ENCODE measurements at regions not wholly inside any gene's neighbourhood (a gene's known extent, or its start where the extent isn't known, plus 50 kb on each side); places are given as distances from the start of the nearest gene placed in this dataset.

GRCh38 chr7:96430356-96430755 lies 108.5 kb upstream of the SLC25A13 start:
- no peaks in the 10 kb centered on the region for H3K36me3 ChIP-seq (replicated peaks in 1 of 2)
- WGBS, 4 donors, result 77 to 100% (median 87%) methylated on average over 3 of the region's 3 CpGs
- H3K4me1 ChIP-seq (replicated peaks in 1 of 2), result no peaks in the 10 kb centered on the region
- TF ChIP-seq CTCF (IDR thresholded peaks at IDR 0.05) (no peak), POLR2A (IDR thresholded peaks at IDR 0.05) (no peak)
- H3K27me3 ChIP-seq, result no peaks in the 10 kb centered on the region
- H3K9me3 ChIP-seq (replicated peaks in 1 of 3), result no peaks in the 10 kb centered on the region
- H3K4me3 ChIP-seq, result no peak overlapping the region
- no peak overlapping the region for H3K27ac ChIP-seq
- intact Hi-C loops (cut with DNase I), result no loop called here
- no peak for DNase-seq

GRCh38 chr7:96427143-96427542 lies 105.2 kb upstream of the SLC25A13 start:
- H3K9me3 ChIP-seq (replicated peaks in 1 of 3), result no peaks in the 10 kb centered on the region
- no peak overlapping the region for H3K4me3 ChIP-seq
- no peak for DNase-seq
- 84 to 91% (median 89%) methylated on average over 4 of the region's 4 CpGs for WGBS, 4 donors
- no peaks in the 10 kb centered on the region for H3K4me1 ChIP-seq (replicated peaks in 1 of 2)
- TF ChIP-seq CTCF (IDR thresholded peaks at IDR 0.05) (no peak), POLR2A (IDR thresholded peaks at IDR 0.05) (no peak)
- H3K27ac ChIP-seq, result no peak overlapping the region
- intact Hi-C loops (cut with DNase I), result no loop called here
- no peaks in the 10 kb centered on the region for H3K27me3 ChIP-seq
- no peaks in the 10 kb centered on the region for H3K36me3 ChIP-seq (replicated peaks in 1 of 2)

- no peaks in the 10 kb centered on the region for H3K4me1 ChIP-seq (replicated peaks in 1 of 2)
- no peak for TF ChIP-seq CTCF (IDR thresholded peaks at IDR 0.05)
- TF ChIP-seq POLR2A (IDR thresholded peaks at IDR 0.05), result no peak
- no peaks in the 10 kb centered on the region for H3K9me3 ChIP-seq (replicated peaks in 1 of 3)
- no peak for DNase-seq
- WGBS, 4 donors, result 70 to 88% (median 81%) methylated on average over 2 of the region's 2 CpGs
- no peaks in the 10 kb centered on the region for H3K36me3 ChIP-seq (replicated peaks in 1 of 2)
- H3K4me3 ChIP-seq, result no peak overlapping the region
- no peaks in the 10 kb centered on the region for H3K27me3 ChIP-seq
- intact Hi-C loops (cut with DNase I), result no loop called here
- H3K27ac ChIP-seq, result no peak overlapping the region
Observed at GRCh38 chr7:96426685-96427084, 104.8 kb upstream of the SLC25A13 start.

GRCh38 chr7:96426027-96426426 lies 104.1 kb upstream of the SLC25A13 start:
- TF ChIP-seq CTCF (IDR thresholded peaks at IDR 0.05), result no peak
- no peak for TF ChIP-seq POLR2A (IDR thresholded peaks at IDR 0.05)
- H3K27me3 ChIP-seq, result no peaks in the 10 kb centered on the region
- DNase-seq, result no peak
- no peaks in the 10 kb centered on the region for H3K9me3 ChIP-seq (replicated peaks in 1 of 3)
- WGBS, 4 donors, result 66 to 84% (median 69%) methylated on average over 3 of the region's 3 CpGs
- no peak overlapping the region for H3K27ac ChIP-seq
- intact Hi-C loops (cut with DNase I), result no loop called here
- H3K36me3 ChIP-seq (replicated peaks in 1 of 2), result no peaks in the 10 kb centered on the region
- H3K4me3 ChIP-seq, result no peak overlapping the region
- H3K4me1 ChIP-seq (replicated peaks in 1 of 2), result no peaks in the 10 kb centered on the region
